ENCODE measurements at regions not wholly inside any gene's neighbourhood (a gene's known extent, or its start where the extent isn't known, plus 50 kb on each side); places are given as distances from the start of the nearest gene placed in this dataset.

GRCh38 chr3:16834214-16834613 is 50.5 kb upstream of the PLCL2 start:
- POLR2A ChIA-PET = no interaction called here
- intact Hi-C loops (cut with micrococcal nuclease) = no loop called here

GRCh38 chr3:16834753-16835152 is 50.0 kb upstream of the PLCL2 start:
- H4K20me1 ChIP-seq (ENCODE audit: insufficient read depth) = no peaks in the 10 kb centered on the region
- no peak for TF ChIP-seq CBX3 (IDR thresholded peaks at IDR 0.05; ENCODE audit: low read depth)
- TF ChIP-seq EGR1 (IDR thresholded peaks at IDR 0.05; ENCODE audit: low read depth) = no peak
- no peak for TF ChIP-seq ELF1 (IDR thresholded peaks at IDR 0.05; ENCODE audit: borderline replicate concordance, low read depth)
- no peak for TF ChIP-seq SIN3A (IDR thresholded peaks at IDR 0.05; ENCODE audit: low read depth)
- no peak for TF ChIP-seq ATF3 (IDR thresholded peaks at IDR 0.05)
- no peak for TF ChIP-seq SRF (IDR thresholded peaks at IDR 0.05; ENCODE audit: low read depth)
- no peak for TF ChIP-seq EZH2 (IDR thresholded peaks at IDR 0.05)
- no peak for TF ChIP-seq RAD21 (IDR thresholded peaks at IDR 0.05; ENCODE audit: low read depth)
- TF ChIP-seq ZBTB33 (IDR thresholded peaks at IDR 0.05; ENCODE audit: extremely low read depth, insufficient replicate concordance, low read length) = no peak
- no TSS peak for BruUV-seq (replicated peaks)
- H2AFZ ChIP-seq (ENCODE audit: low read depth, low read length, poor library complexity, severe bottlenecking) = no peak overlapping the region
- H3K36me3 ChIP-seq (ENCODE audit: control insufficient read depth in 1 of 2, insufficient read depth in 2 of 2, low read length in 2 of 2) = no peaks in the 10 kb centered on the region
- H3K9ac ChIP-seq (ENCODE audit: low read length) = no peak overlapping the region
- H3K79me2 ChIP-seq (ENCODE audit: insufficient read depth, low read length) = no peaks in the 10 kb centered on the region
- DNase-seq (ENCODE audit: low read depth, low spot score) = no peak
- H3K4me2 ChIP-seq (ENCODE audit: low read length) = no peak overlapping the region
- ChIA-PET POLR2A (no interaction called here), RAD21 (ENCODE audit: low non-redundant PET in 1 of 2, low total read pairs in 2 of 2, uncharacterized antibody in 2 of 2, unreplicated experiment in 2 of 2) (no interaction called here), CTCF (no interaction called here)
- H3K27me3 ChIP-seq (ENCODE audit: insufficient read depth, low read length) = no peaks in the 10 kb centered on the region
- no peaks in the 10 kb centered on the region for H3K9me3 ChIP-seq (ENCODE audit: control insufficient read depth in 1 of 2, insufficient read depth in 1 of 2, low read depth in 1 of 2, low read length in 2 of 2)
- intact Hi-C loops (cut with micrococcal nuclease) = no loop called here
- H3K27ac ChIP-seq (ENCODE audit: low read depth, low read length) = no peak overlapping the region
- no peaks in the 10 kb centered on the region for H3K9me2 ChIP-seq (ENCODE audit: insufficient read depth)
- ATAC-seq = no peak
- H3K4me3 ChIP-seq (replicated peaks in 1 of 2; ENCODE audit: low read depth in 1 of 2, low read length in 2 of 2) = no peak overlapping the region
- no peaks in the 10 kb centered on the region for H3K4me1 ChIP-seq (ENCODE audit: control insufficient read depth in 1 of 2, insufficient read depth in 2 of 2, low read length in 2 of 2)

More at GRCh38 chr3:16834214-16834613, 50.5 kb upstream of the PLCL2 start:
- TF ChIP-seq SRF (IDR thresholded peaks at IDR 0.05; ENCODE audit: low read depth) (no peak), CTCF (IDR thresholded peaks at IDR 0.05 in 2 of 3, conservative IDR thresholded peaks at IDR 0.05 in 1 of 3; ENCODE audit: borderline replicate concordance in 1 of 3, insufficient read depth in 1 of 3, low read depth in 2 of 3, low read length in 2 of 3) (peak; percentile 3 to 20 (median 8); a peak in 2 of 6 replicates), RAD21 (IDR thresholded peaks at IDR 0.05; ENCODE audit: low read depth) (peak; percentile 26; the same call in 1 of the 2 replicates)
- Histone ChIP-seq H3K27ac (ENCODE audit: low read depth, low read length) (no peak overlapping the region), H3K4me1 (ENCODE audit: control insufficient read depth in 1 of 2, insufficient read depth in 2 of 2, low read length in 2 of 2) (peaks cover 0 to under 1% of the 10 kb centered on the region in 2 experiments; a peak in 1 of 4 replicates), H3K36me3 (ENCODE audit: control insufficient read depth in 1 of 2, insufficient read depth in 2 of 2, low read length in 2 of 2) (no peaks in the 10 kb centered on the region), H3K9me2 (ENCODE audit: insufficient read depth) (no peaks in the 10 kb centered on the region), H3K4me3 (replicated peaks in 1 of 2; ENCODE audit: low read depth in 1 of 2, low read length in 2 of 2) (no peak overlapping the region), H3K27me3 (ENCODE audit: insufficient read depth, low read length) (no peaks in the 10 kb centered on the region), H3K79me2 (ENCODE audit: insufficient read depth, low read length) (no peaks in the 10 kb centered on the region), H2AFZ (ENCODE audit: low read depth, low read length, poor library complexity, severe bottlenecking) (no peak overlapping the region), H4K20me1 (ENCODE audit: insufficient read depth) (no peaks in the 10 kb centered on the region), H3K9ac (ENCODE audit: low read length) (no peak overlapping the region), H3K9me3 (ENCODE audit: control insufficient read depth in 1 of 2, insufficient read depth in 1 of 2, low read depth in 1 of 2, low read length in 2 of 2) (no peaks in the 10 kb centered on the region), H3K4me2 (ENCODE audit: low read length) (no peak overlapping the region)
- ATAC-seq (no peak), DNase-seq (ENCODE audit: low read depth, low spot score) (no peak)
- ChIA-PET CTCF (no interaction called here), RAD21 (ENCODE audit: low non-redundant PET in 1 of 2, low total read pairs in 2 of 2, uncharacterized antibody in 2 of 2, unreplicated experiment in 2 of 2) (no interaction called here)
- no TSS peak for BruUV-seq (replicated peaks)

All from HCT116 (cell line).